OCI-LY1 (cell line): ENCODE measurements at regions not wholly inside any gene's neighbourhood (a gene's known extent, or its start where the extent isn't known, plus 50 kb on each side); places are given as distances from the start of the nearest gene placed in this dataset.

Experiments used
- CTCF ChIP-seq: fragments of 200-600 bp; sonication (generic), shearing (Covaris generic); IDR thresholded peaks from 2 replicates; pipeline ENCODE4 v1.5.1; 2017; ENCODE audit warnings: mild to moderate bottlenecking, antibody characterized with exemption, low read length, moderate library complexity, mixed read lengths
- EZH2 ChIP-seq: fragments of 200-600 bp; sonication (generic), shearing (Covaris generic); IDR thresholded peaks from 2 replicates; pipeline ENCODE4 v1.8.0; 2017; ENCODE audit warnings: borderline replicate concordance, mixed run types, mild to moderate bottlenecking, antibody characterized with exemption, low read length, moderate library complexity, mixed read lengths

GRCh38 chr3:153688301-153689120 is 432.7 kb upstream of the ARHGEF26 start:
- TF ChIP-seq CTCF: no peak
- no peak for TF ChIP-seq EZH2
